GM23248 (cell line): ENCODE measurements at regions not wholly inside any gene's neighbourhood (a gene's known extent, or its start where the extent isn't known, plus 50 kb on each side); places are given as distances from the start of the nearest gene placed in this dataset.

Experiments used
- EZH2 ChIP-seq: fragments of 200-600 bp; sonication (generic); IDR thresholded peaks from 2 replicates; pipeline ENCODE4 v1.6.1; 2018; ENCODE audit warnings: antibody characterized with exemption, mild to moderate bottlenecking; ENCODE audit not compliant: insufficient read depth, poor library complexity, severe bottlenecking
- EZH2phosphoT487 ChIP-seq: fragments of 200-600 bp; sonication (generic); IDR thresholded peaks from 2 replicates; pipeline ENCODE4 v1.6.1; 2018; ENCODE audit warnings: antibody characterized with exemption, moderate library complexity, mild to moderate bottlenecking, low read depth; ENCODE audit not compliant: insufficient read depth

- no peak for TF ChIP-seq EZH2
- TF ChIP-seq EZH2phosphoT487 = no peak
These were observed 121.4 kb upstream of the RUNX3 start for GRCh38 chr1:25051504-25051903.
